ENCODE measurements at regions not wholly inside any gene's neighbourhood (a gene's known extent, or its start where the extent isn't known, plus 50 kb on each side); places are given as distances from the start of the nearest gene placed in this dataset.

GRCh38 chr2:88834866-88835265 is 143.4 kb downstream of the RPIA start:
- no peak for TF ChIP-seq CTCF (IDR thresholded peaks at IDR 0.05; ENCODE audit: extremely low read depth in 1 of 2, insufficient read depth in 1 of 2, low read depth in 1 of 2, low read length in 2 of 2)
- no peak for TF ChIP-seq POLR2AphosphoS5 (IDR thresholded peaks at IDR 0.05; ENCODE audit: insufficient read depth, low read depth, low read length)
